ENCODE measurements at regions not wholly inside any gene's neighbourhood (a gene's known extent, or its start where the extent isn't known, plus 50 kb on each side); places are given as distances from the start of the nearest gene placed in this dataset.

DNA sequence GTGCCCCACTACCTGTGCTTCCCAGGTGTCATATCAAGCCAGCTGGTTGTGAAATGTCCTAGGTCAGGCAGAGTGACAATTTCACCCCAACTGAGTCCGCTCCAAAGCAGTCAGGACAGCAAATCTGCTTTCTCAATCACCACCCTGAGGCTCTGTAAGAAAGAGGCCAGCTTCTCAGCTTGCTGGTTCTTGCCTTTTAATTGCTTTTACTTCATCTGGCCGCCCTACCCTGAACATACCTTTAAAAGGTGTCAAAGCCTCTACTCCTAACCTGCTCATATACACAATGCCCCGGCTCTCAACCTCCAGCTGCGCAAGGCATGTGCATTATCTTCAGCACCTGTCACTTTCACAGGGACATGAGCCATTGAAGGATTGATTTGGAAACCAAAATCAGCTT lies 581.6 kb downstream of the NPHP4 start:
- Histone ChIP-seq H3K9ac (ENCODE audit: low read length) (no peak overlapping the region), H3K36me3 (ENCODE audit: low read depth, low read length) (no peaks in the 10 kb centered on the region), H3K4me3 (ENCODE audit: low read length) (no peak overlapping the region), H3K27me3 (ENCODE audit: low read length) (0 out of 2 replicates have a peak, but pooled peaks cover 6% of the 10 kb centered on the region), H3K27ac (ENCODE audit: low read length) (no peak overlapping the region), H3K4me1 (ENCODE audit: insufficient read depth, low read length) (no peaks in the 10 kb centered on the region), H3K9me3 (ENCODE audit: low read length) (peaks cover 13% of the 10 kb centered on the region; the same call in 1 of the 2 replicates), H3F3A (ENCODE audit: low read length, unreplicated experiment) (no peaks in the 10 kb centered on the region), H2AFZ (ENCODE audit: low read length) (no peak overlapping the region), H3K9me2 (replicated peaks; ENCODE audit: low read length) (no peaks in the 10 kb centered on the region), H3K79me2 (ENCODE audit: low read length) (no peaks in the 10 kb centered on the region), H4K20me1 (ENCODE audit: low read length) (no peaks in the 10 kb centered on the region), H3K4me2 (ENCODE audit: low read length) (no peak overlapping the region)
- no TSS peak for BruUV-seq (replicated peaks)
- ATAC-seq, result no peak
- ChIA-PET CTCF (no interaction called here), POLR2A (ENCODE audit: unreplicated experiment) (no interaction called here)
- DNase-seq, result no peak
- TF ChIP-seq, protein P1, sequence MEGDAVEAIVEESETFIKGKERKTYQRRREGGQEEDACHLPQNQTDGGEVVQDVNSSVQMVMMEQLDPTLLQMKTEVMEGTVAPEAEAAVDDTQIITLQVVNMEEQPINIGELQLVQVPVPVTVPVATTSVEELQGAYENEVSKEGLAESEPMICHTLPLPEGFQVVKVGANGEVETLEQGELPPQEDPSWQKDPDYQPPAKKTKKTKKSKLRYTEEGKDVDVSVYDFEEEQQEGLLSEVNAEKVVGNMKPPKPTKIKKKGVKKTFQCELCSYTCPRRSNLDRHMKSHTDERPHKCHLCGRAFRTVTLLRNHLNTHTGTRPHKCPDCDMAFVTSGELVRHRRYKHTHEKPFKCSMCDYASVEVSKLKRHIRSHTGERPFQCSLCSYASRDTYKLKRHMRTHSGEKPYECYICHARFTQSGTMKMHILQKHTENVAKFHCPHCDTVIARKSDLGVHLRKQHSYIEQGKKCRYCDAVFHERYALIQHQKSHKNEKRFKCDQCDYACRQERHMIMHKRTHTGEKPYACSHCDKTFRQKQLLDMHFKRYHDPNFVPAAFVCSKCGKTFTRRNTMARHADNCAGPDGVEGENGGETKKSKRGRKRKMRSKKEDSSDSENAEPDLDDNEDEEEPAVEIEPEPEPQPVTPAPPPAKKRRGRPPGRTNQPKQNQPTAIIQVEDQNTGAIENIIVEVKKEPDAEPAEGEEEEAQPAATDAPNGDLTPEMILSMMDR (conservative IDR thresholded peaks at IDR 0.05; ENCODE audit: low read depth, low read length), result no peak
- TF ChIP-seq EZH2 (IDR thresholded peaks at IDR 0.05; ENCODE audit: low read length, unreplicated experiment) (no peak), EZH2phosphoT487 (IDR thresholded peaks at IDR 0.05; ENCODE audit: borderline replicate concordance, low read length) (no peak)
- intact Hi-C loops (cut with micrococcal nuclease), result no loop called here

DNA sequence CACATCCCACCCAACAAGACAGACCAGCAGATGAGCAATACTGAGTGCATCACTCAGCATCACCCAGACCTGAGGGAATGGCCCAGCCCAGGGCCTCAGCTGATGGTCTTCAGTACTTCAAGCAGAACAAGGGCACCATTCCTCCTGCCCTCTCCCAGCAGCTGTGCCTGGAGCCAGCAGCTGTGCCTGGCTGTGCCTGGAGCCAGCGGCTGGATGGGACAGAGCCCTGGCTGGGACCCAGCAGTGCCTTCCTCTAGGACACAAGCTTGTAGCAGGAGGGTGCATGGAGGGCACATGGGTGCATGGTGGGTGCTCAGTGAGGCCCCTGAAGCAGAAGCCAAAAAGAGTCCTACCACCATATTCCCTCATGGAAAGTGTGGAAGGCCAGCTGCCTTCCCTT lies 583.8 kb downstream of the NPHP4 start:
- Histone ChIP-seq H3K4me1 (ENCODE audit: insufficient read depth, low read length) (no peaks in the 10 kb centered on the region), H4K20me1 (ENCODE audit: low read length) (no peaks in the 10 kb centered on the region), H3K4me2 (ENCODE audit: low read length) (no peak overlapping the region), H3K9me3 (ENCODE audit: low read length) (peaks cover 16% of the 10 kb centered on the region; the same call in 1 of the 2 replicates), H3K27ac (ENCODE audit: low read length) (no peak overlapping the region), H3K79me2 (ENCODE audit: low read length) (no peaks in the 10 kb centered on the region), H3K4me3 (ENCODE audit: low read length) (no peak overlapping the region), H3K9ac (ENCODE audit: low read length) (no peak overlapping the region), H3K27me3 (ENCODE audit: low read length) (no peaks in the 10 kb centered on the region), H3F3A (ENCODE audit: low read length, unreplicated experiment) (no peaks in the 10 kb centered on the region), H2AFZ (ENCODE audit: low read length) (no peak overlapping the region), H3K9me2 (replicated peaks; ENCODE audit: low read length) (no peaks in the 10 kb centered on the region), H3K36me3 (ENCODE audit: low read depth, low read length) (no peaks in the 10 kb centered on the region)
- DNase-seq, result no peak
- TF ChIP-seq, protein P1 (conservative IDR thresholded peaks at IDR 0.05; ENCODE audit: low read depth, low read length), result no peak
- TF ChIP-seq EZH2phosphoT487 (IDR thresholded peaks at IDR 0.05; ENCODE audit: borderline replicate concordance, low read length), result no peak
- no peak for TF ChIP-seq EZH2 (IDR thresholded peaks at IDR 0.05; ENCODE audit: low read length, unreplicated experiment)
- CTCF ChIA-PET, result no interaction called here
- ATAC-seq, result no peak
- BruUV-seq (replicated peaks), result no TSS peak
- POLR2A ChIA-PET (ENCODE audit: unreplicated experiment), result no interaction called here
- intact Hi-C loops (cut with micrococcal nuclease), result no loop called here

DNA sequence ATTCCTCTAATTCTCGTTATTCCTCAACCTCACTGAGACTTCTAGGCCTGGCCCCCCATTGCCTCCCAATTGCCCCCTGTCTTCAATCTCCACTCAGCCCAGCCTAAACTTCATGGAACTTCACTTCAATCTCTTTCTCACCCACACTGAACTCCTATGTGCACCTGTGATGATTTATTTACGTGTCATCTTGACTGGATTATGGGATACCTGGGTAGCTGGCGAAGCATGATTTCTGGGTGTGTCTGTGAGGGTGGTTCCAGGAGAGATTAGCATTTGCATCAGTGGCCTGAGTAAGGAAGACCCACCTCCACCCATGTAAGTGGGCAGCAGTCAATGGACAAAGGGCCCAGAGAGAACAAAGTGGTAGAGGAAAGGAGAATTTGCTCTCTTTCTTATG lies 587.0 kb downstream of the NPHP4 start:
- H3K27ac ChIP-seq (ENCODE audit: low read length), result no peak overlapping the region
- ChIA-PET POLR2A (ENCODE audit: unreplicated experiment) (no interaction called here), CTCF (no interaction called here)
- ATAC-seq, result no peak
- no peaks in the 10 kb centered on the region for H3K79me2 ChIP-seq (ENCODE audit: low read length)
- H3K9me2 ChIP-seq (replicated peaks; ENCODE audit: low read length), result no peaks in the 10 kb centered on the region
- no peak overlapping the region for H3K9ac ChIP-seq (ENCODE audit: low read length)
- intact Hi-C loops (cut with micrococcal nuclease), result no loop called here
- H3K4me1 ChIP-seq (ENCODE audit: insufficient read depth, low read length), result no peaks in the 10 kb centered on the region
- no peak for DNase-seq
- no peak overlapping the region for H3K4me3 ChIP-seq (ENCODE audit: low read length)
- H3K9me3 ChIP-seq (ENCODE audit: low read length), result 0 out of 2 replicates have a peak, but pooled peaks cover 9% of the 10 kb centered on the region
- H4K20me1 ChIP-seq (ENCODE audit: low read length), result no peaks in the 10 kb centered on the region
- no peak for TF ChIP-seq EZH2 (IDR thresholded peaks at IDR 0.05; ENCODE audit: low read length, unreplicated experiment)
- TF ChIP-seq, protein P1 (conservative IDR thresholded peaks at IDR 0.05; ENCODE audit: low read depth, low read length), result no peak
- BruUV-seq (replicated peaks), result no TSS peak
- H2AFZ ChIP-seq (ENCODE audit: low read length), result no peak overlapping the region
- no peak overlapping the region for H3K4me2 ChIP-seq (ENCODE audit: low read length)
- H3K36me3 ChIP-seq (ENCODE audit: low read depth, low read length), result no peaks in the 10 kb centered on the region
- H3K27me3 ChIP-seq (ENCODE audit: low read length), result no peaks in the 10 kb centered on the region
- no peaks in the 10 kb centered on the region for H3F3A ChIP-seq (ENCODE audit: low read length, unreplicated experiment)
